ENCODE measurements at regions not wholly inside any gene's neighbourhood (a gene's known extent, or its start where the extent isn't known, plus 50 kb on each side); places are given as distances from the start of the nearest gene placed in this dataset.

DNA sequence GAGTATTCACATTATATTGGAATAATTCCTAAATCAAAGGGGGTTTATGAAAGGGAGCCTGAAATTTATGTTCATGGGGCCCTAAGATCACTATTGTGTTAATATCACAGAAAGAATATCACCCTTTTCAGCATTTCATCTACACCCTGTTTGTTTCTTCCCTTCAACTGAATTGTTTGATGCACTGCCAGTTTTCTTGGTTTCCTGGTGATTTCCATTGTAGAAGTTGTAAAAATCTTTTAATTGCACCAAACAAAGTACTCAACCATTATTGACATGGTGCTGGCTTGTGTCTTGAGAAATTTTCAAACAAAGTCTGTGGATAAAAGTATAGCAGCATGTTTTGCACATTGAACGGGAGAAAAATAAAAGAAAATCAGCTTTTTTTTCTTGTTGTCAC is 154.8 kb upstream of the PRKD1 start:
- no CpG with 5 or more reads among the region's 1 CpG for WGBS (ENCODE audit: extremely low coverage, insufficient read length, low lambda C conversion rate)
- Histone ChIP-seq H2BK5ac (ENCODE audit: insufficient read length, low read length) (no peak overlapping the region), H4K8ac (replicated peaks; ENCODE audit: insufficient read length, low read depth, low read length) (no peak overlapping the region), H3K23me2 (ENCODE audit: insufficient read length, low read depth, low read length, poor library complexity, severe bottlenecking) (no peaks in the 10 kb centered on the region), H2BK12ac (ENCODE audit: insufficient read length, low read depth, low read length) (no peak overlapping the region), H3K4ac (ENCODE audit: low read depth, low read length) (no peak overlapping the region), H3K23ac (ENCODE audit: insufficient read length, low read depth, low read length) (no peak overlapping the region), H3K9ac (ENCODE audit: extremely low read depth, insufficient read length, low read length) (no peak overlapping the region), H2BK120ac (ENCODE audit: low read depth, low read length, poor library complexity, severe bottlenecking) (no peak overlapping the region), H4K20me1 (ENCODE audit: control insufficient read depth, insufficient read depth, insufficient read length) (no peaks in the 10 kb centered on the region), H3K27me3 (ENCODE audit: insufficient read depth, low read length) (no peaks in the 10 kb centered on the region), H4K5ac (ENCODE audit: insufficient read length, low read depth, low read length) (no peak overlapping the region), H3K56ac (ENCODE audit: insufficient read length, low read depth, low read length) (no peak overlapping the region), H3K79me1 (ENCODE audit: insufficient read depth, low read depth, low read length, poor library complexity, severe bottlenecking) (no peaks in the 10 kb centered on the region), H2AK5ac (ENCODE audit: insufficient read length, low read length) (no peak overlapping the region), H3T11ph (ENCODE audit: low read length) (no peak overlapping the region), H3K27ac (ENCODE audit: insufficient read length, low read depth, low read length) (no peak overlapping the region), H3K9me3 (ENCODE audit: control insufficient read depth, low read depth, low read length) (no peaks in the 10 kb centered on the region), H3K4me1 (ENCODE audit: insufficient read depth, low read length) (peaks cover 3% of the 10 kb centered on the region; the same call in 1 of the 2 replicates), H3K14ac (ENCODE audit: insufficient read depth, low read length) (no peak overlapping the region), H3K18ac (ENCODE audit: insufficient read length, low read depth, low read length) (no peak overlapping the region), H2AFZ (ENCODE audit: low read length) (no peak overlapping the region), H2BK15ac (ENCODE audit: low read depth, low read length) (no peak overlapping the region), H4K91ac (ENCODE audit: insufficient read length, low read depth, low read length) (no peak overlapping the region), H2BK20ac (ENCODE audit: low read depth, low read length, poor library complexity, severe bottlenecking) (no peak overlapping the region), H3K4me2 (ENCODE audit: insufficient read depth, insufficient read length, low read length) (no peak overlapping the region), H3K79me2 (ENCODE audit: insufficient read depth, low read length) (no peaks in the 10 kb centered on the region)
- Mint-ChIP-seq H3K4me1 (peaks cover 5 to 8% of the 10 kb centered on the region in 2 experiments), H3K27ac (no peak overlapping the region), H3K27me3 (ENCODE audit: low read depth) (no peaks in the 10 kb centered on the region), H3K36me3 (ENCODE audit: insufficient read depth in 1 of 3, low read depth in 3 of 3) (peaks cover 0 to 5% (median 0%) of the 10 kb centered on the region in 3 experiments; a peak in 2 of 7 replicates), H3K4me3 (no peak overlapping the region), H3K9me3 (peaks cover 0 to 6% of the 10 kb centered on the region in 2 experiments; a peak in 3 of 5 replicates)
- TF ChIP-seq, protein P1, sequence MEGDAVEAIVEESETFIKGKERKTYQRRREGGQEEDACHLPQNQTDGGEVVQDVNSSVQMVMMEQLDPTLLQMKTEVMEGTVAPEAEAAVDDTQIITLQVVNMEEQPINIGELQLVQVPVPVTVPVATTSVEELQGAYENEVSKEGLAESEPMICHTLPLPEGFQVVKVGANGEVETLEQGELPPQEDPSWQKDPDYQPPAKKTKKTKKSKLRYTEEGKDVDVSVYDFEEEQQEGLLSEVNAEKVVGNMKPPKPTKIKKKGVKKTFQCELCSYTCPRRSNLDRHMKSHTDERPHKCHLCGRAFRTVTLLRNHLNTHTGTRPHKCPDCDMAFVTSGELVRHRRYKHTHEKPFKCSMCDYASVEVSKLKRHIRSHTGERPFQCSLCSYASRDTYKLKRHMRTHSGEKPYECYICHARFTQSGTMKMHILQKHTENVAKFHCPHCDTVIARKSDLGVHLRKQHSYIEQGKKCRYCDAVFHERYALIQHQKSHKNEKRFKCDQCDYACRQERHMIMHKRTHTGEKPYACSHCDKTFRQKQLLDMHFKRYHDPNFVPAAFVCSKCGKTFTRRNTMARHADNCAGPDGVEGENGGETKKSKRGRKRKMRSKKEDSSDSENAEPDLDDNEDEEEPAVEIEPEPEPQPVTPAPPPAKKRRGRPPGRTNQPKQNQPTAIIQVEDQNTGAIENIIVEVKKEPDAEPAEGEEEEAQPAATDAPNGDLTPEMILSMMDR (conservative IDR thresholded peaks at IDR 0.05), result no peak
- DNase-seq, result no peak

All from H9 (cell line).